LNCaP clone FGC (cell line): ENCODE measurements at regions not wholly inside any gene's neighbourhood (a gene's known extent, or its start where the extent isn't known, plus 50 kb on each side); places are given as distances from the start of the nearest gene placed in this dataset.
"Not testable (repeated sequence)": the region's sequence is repeated elsewhere in the genome, so short reads cannot be mapped to it uniquely, and the experiment has no call there.

ENCODE experiments used
- DNase-seq: peaks from one replicate; pipeline ENCODE4 v3.0.0-alpha.2; 2011; ENCODE audit warnings: low read depth
- H3K4me3 ChIP-seq: 2 replicates; pipeline ENCODE4 v1.5.1; 2011; ENCODE audit warnings: mild to moderate bottlenecking, low read depth, low read length, control low read depth
- TF ChIP-seq, protein P1 (sequence below): IDR thresholded peaks from 2 replicates; pipeline ENCODE4 v1.5.1; 2012; ENCODE audit warnings: mild to moderate bottlenecking; ENCODE audit not compliant: control insufficient read depth, insufficient read depth; ENCODE audit errors: extremely low read depth

DNA sequence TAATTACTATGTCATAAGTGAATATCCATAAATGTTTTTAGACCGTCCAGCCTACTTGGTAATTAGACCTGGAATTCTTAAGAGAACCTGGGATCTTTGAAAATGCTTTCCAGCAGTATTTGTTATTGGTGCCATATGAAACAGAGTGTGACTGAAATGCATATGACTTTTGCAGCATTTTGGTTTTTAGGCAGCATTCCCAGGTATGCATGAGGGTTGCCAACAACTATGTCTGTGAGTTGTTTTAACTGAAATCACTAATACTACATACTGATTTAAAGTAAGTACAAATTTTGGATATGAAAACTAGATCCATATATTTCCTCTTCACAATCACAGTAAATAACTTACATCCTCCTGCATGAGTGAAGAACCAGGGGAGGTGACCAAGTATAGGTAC lies 437.7 kb upstream of the FAR2 start:
- H3K4me3 ChIP-seq, result no peak overlapping the region
- DNase-seq, result no peak
- TF ChIP-seq, protein P1, sequence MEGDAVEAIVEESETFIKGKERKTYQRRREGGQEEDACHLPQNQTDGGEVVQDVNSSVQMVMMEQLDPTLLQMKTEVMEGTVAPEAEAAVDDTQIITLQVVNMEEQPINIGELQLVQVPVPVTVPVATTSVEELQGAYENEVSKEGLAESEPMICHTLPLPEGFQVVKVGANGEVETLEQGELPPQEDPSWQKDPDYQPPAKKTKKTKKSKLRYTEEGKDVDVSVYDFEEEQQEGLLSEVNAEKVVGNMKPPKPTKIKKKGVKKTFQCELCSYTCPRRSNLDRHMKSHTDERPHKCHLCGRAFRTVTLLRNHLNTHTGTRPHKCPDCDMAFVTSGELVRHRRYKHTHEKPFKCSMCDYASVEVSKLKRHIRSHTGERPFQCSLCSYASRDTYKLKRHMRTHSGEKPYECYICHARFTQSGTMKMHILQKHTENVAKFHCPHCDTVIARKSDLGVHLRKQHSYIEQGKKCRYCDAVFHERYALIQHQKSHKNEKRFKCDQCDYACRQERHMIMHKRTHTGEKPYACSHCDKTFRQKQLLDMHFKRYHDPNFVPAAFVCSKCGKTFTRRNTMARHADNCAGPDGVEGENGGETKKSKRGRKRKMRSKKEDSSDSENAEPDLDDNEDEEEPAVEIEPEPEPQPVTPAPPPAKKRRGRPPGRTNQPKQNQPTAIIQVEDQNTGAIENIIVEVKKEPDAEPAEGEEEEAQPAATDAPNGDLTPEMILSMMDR, result no peak

DNA sequence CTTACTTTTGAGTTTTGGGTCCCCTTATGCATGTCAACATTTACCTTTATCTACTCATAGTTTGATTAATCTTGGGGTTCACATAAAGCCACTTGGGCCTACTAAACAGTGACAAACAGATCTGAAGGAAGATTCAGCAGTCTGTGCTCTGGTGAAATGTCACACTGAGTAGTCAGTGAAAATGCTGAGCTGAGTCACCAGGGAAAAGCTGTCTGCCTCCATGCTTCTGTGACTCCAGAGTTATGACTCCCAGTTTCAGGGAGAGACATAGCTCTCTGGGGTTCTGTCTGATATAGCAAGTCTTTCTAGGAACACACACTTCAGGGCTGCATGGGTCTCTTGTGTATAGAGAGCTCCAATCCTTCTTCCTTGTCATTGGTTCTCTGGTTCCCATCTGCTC lies 406.3 kb upstream of the FAR2 start:
- TF ChIP-seq, protein P1, result no peak
- H3K4me3 ChIP-seq, result no peak overlapping the region
- DNase-seq, result no peak

DNA sequence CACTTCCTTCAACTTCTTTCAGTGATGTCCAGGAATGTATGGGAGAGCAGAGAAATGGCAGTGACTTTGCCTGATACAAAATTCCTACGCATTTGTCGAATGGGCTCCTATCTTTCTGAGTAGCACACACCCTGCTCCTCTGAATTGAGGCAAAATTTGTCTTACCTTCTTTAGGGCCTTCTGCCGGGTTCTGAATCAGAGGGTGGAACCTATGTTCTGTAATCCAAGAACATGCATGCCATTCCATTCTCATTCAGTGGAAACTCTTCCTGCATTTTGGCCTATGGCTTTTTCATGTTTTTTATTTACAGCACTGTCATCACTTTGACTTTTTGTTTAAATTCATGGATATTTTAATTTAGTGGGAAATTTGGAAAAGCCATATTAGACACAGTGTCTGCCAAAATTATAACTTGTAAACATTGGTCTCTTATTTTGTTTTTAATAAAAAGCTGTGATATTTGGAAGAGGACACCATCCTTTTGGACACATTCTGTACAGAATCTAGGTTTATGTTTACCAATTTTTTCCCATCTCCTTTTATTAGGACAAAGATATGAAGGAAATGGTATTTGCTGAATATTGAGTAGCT lies 402.2 kb upstream of the FAR2 start:
- TF ChIP-seq, protein P1, result no peak
- no peak overlapping the region for H3K4me3 ChIP-seq
- DNase-seq, result no peak

DNA sequence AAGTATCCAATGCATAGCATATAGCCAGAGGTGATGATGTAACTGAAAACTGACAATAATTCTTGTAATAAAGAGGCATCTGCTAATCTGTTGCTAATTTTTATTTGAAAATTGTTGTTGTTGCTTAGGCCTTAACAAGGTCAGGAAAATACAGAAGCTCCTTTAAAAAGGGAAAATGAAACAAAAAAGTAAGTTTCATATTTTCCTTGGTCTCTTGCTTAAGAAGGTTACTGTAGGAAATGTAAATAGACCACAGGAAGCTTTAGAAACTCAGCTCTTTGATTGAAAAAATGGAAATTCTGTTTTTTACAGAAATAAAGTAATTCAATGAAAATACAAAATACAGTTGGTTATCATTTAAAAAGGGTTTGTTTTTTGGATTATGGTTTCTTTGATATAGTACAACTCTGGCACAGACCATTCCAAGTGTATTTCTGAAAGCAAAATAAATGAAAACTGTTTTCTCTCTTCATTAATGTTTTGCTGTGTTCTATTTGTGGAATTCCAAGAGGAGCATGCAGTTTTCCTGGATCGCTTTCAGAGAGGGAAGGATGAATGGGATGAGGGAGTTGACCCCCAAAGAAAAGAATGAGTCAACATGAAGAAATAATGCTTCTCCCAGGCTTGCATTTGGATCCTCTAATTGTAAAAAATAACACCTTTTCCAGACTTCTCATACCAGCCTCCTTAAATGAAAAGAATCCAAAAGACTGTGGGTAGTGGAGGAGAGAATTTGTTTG lies 398.0 kb upstream of the FAR2 start:
- DNase-seq, result no peak
- TF ChIP-seq, protein P1, result no peak
- no peak overlapping the region for H3K4me3 ChIP-seq

DNA sequence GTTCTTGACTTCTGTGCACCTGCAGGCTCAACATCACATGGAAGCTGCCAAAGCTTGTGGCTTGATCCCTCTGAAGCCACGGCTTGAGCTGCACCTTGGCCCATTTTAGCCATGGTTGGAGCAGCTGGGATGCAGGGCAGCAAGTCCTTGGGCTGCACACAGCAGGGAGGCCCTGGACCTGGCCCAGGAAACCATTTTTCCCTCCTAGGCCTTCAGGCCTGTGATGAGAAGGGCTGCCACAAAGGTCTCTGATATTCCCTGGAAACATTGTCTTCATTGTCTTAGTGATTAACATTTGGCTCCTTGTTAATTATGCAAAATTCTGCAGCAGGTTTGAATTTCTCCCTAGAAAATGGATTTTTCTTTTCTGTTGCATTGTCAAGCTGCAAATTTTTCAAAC lies 394.1 kb upstream of the FAR2 start:
- H3K4me3 ChIP-seq, result no peak overlapping the region
- TF ChIP-seq, protein P1, result no peak
- no peak for DNase-seq

DNA sequence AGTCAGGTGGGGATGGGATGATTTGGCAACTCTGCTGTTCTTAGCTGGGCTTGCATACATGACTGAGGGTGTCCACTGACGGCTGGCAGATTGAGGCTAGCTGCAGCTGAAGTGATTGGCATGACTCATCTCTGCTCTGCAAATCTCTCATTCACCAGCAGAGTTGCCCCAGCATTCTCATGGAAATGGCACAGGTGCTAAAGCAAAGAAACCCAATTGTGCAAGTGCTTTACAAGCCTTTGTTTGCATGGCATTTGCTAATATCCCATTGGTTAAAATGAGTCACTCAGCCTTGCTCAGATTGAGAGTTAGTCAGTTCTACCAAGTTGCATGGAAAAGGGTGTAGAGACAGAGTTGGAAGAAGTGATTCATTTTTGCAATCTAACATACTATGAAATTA lies 389.7 kb upstream of the FAR2 start:
- no peak overlapping the region for H3K4me3 ChIP-seq
- DNase-seq, result no peak
- TF ChIP-seq, protein P1, result no peak

DNA sequence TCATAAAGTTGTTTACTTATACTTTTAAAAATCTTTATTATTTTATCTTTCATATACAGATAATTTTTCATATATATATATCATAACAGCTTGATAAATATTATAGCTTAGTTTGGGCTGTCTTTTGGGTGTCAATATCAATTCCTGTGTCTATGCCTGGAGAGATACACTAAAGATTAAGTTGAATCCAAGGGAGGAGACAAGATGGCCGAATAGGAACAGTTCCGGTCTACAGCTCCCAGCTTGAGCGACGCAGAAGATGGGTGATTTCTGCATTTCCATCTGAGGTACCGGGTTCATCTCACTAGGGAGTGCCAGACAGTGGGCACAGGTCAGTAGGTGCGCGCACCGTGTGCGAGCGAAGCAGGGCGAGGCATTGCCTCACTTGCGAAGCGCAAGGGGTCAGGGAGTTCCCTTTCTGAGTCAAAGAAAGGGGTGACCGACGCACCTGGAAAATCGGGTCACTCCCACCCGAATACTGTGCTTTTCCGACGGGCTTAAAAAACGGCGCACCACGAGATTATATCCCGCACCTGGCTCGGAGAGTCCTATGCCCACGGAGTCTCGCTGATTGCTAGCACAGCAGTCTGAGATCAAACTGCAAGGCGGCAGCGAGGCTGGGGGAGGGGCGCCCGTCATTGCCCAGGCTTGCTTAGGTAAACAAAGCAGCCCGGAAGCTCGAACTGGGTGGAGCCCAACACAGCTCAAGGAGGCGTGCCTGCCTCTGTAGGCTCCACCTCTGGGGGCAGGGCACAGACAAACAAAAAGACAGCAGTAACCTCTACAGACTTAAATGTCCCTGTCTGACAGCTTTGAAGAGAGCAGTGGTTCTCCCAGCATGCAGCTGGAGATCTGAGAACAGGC lies 388.8 kb upstream of the FAR2 start:
- DNase-seq, H3K4me3 ChIP-seq: not testable (repeated sequence)

DNA sequence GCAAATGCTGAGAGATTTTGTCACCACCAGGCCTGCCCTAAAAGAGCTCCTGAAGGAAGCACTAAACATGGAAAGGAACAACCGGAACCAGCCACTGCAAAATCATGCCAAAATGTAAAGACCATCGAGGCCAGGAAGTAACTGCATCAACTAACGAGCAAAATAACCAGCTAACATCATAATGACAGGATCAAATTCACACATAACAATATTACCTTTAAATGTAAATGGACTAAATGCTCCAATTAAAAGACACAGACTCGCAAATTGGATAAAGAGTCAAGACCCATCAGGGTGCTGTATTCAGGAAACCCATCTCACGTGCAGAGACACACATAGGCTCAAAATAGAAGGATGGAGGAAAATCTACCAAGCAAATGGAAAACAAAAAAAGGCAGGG lies 387.2 kb upstream of the FAR2 start:
- not testable (repeated sequence) for DNase-seq, H3K4me3 ChIP-seq
